HG03066 (cell line): ENCODE measurements at regions not wholly inside any gene's neighbourhood (a gene's known extent, or its start where the extent isn't known, plus 50 kb on each side); places are given as distances from the start of the nearest gene placed in this dataset.
"Not testable (repeated sequence)": the region's sequence is repeated elsewhere in the genome, so short reads cannot be mapped to it uniquely, and the experiment has no call there.

ENCODE experiments used
- ATAC-seq: cut with Tn5 transposase; IDR thresholded peaks from one replicate; pipeline ENCODE4 v1.9.1; 2021; ENCODE audit warnings: low read depth; ENCODE audit not compliant: unreplicated experiment

DNA sequence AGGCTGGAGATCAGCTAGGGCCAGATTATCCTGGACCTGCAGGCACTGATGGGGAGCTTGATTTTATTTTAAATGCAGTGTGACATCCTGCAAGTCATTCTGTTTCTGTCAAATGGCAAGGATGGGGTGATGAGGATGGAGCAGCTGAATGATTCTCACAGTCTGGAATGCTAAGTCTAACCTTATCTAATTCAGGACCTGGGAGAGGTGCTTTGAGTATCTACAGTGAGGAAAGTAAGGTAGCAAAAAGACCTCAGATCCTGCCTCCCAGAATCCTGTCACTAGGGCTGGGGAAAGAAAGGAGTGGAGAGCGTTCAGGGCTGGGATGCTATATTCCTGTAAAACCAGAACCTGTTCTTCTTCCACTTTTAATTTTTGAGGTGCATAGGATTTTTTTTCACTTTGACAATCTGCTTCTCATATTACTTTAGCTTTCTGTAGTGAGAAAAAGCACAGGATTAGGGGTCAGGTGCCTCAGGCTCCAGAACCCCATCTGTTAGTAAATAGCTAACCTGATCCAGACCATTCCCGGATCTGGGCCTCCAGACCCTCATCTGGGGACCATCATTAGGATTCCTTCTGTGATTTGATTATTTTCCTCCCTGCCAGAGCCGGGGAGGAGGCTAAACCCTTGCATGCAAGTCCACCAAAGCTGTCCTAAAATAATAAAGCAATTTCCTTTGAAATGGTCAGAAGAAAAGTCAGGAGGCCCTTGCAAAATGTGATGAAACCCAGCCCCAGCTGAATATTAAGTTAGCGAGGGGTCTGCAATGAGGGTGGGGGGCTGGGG lies 54.7 kb downstream of the ASCL1 start:
- no peak for ATAC-seq

- no peak for ATAC-seq
Observed at GRCh38 chr12:103012884-103013283, 55.4 kb downstream of the ASCL1 start.

- no peak for ATAC-seq
Observed at GRCh38 chr12:103013741-103014300, 56.3 kb downstream of the ASCL1 start.

- ATAC-seq: no peak
Observed at GRCh38 chr12:103016381-103016780, 58.9 kb downstream of the ASCL1 start.

DNA sequence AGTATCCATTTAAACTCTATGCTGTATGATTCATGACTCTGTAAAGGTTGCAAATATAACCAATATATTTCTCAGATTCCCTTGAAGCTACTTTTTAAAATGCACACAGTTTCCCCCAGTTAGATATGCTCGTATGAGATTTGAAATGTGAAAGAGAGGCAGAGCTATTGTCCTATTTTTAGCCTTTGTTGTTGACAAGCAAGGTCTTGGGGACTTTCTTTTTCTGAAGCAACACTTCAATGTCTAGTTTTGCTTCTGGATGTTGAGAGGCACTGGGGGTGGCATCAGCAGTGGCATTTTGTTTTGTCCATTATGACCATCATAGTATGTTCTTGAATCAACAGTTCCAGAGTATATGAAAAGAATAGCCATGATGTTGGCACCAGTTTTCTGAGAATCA lies 63.4 kb downstream of the ASCL1 start:
- ATAC-seq: peak; percentile 73

GRCh38 chr12:103021538-103022218 lies 64.2 kb downstream of the ASCL1 start:
- ATAC-seq: no peak

DNA sequence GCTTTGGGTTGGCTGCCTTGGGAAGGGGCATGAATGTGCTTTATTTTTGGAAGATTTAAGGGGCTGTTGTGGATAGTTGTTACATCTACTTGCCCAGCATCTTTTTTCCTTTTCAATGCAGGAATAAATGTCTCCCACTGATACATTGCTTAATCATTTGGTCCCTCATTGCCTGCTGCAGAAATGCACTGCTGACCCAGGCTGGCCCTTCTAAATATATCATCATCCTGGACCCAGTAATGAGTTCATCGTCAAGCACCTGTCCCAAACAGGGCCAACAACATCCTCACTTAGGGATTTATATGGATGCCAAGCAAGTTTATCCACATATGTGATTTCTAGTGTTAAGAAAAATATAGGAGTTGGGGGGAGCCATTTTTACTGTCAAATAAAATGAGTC lies 67.2 kb downstream of the ASCL1 start:
- ATAC-seq: no peak

GRCh38 chr12:103026643-103027042 lies 69.2 kb downstream of the ASCL1 start:
- ATAC-seq: not testable (repeated sequence)

- no peak for ATAC-seq
Observed at GRCh38 chr12:103028881-103029639, 71.6 kb downstream of the ASCL1 start.

DNA sequence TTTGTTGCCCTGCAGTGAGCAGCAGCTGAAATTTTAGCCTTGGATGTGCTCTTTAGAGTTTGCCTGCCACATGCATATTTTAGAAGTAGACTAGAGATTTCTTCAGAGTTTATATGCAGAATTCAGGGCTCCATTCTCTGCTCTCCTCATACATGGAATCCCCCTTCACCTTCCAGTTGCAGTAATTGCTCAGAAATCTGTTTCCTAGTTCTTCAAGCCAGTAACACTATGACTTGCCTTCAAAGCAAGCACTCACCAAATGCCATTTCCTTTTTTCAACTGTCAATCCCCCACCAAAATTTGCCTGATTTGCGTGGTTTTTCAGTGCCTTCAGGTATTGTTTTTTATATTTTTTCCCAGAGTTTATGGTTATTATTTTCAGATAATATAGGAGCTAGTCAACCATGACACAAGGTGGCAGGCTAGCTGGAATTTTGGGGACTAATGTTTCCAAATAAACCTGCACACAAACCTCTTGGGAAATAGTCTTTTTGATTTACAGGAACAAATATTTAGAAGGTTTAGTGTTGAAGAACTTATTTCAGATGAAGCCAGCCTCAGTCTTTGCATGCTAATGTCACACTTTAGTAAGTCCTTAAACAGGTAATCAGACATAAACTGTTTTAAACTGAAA lies 79.2 kb downstream of the ASCL1 start:
- no peak for ATAC-seq

DNA sequence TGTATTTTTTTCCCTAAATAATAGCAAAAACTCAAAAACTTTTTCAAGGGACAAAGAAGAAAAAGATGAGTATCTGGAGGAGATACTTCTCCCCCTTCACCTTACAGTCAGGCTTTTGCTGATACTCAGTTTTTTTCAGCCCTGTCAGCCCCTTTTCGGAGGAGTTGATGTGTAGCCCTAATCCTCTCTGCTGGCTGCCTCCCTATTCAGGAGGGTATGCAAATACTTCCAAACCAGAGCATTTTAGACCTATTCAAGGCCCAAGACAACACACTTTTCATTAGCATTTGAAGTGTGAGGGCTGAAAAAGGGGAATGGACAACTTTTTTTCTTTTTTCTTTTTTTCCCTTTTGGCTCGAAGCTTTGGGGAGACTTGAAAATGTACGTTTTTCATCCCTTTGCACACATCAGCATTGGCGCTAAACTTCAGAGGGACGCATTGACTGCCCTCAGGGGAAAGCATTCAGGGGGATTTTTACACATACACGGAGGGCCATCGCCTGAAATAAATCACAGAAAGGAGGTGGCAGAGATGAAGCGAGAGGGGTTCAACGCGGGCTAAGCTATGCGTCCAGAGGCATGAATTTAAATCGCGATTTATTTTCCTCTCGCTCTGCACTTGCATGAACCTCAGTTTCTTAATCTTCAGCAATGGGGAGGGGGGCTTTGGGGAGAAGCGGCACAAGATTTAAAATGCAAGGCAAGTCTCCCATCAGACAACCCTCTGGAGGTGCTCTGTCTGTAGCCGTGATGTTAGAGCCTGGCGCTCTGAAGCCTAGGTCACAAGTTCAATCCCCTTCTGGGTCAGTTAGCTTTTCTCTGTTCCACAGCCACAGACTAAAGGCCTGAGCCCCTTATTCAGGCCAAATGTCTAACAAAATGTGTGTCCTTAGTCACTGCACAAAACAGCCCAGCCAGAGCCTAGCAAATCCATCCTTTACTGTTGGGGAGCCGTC lies 86.3 kb downstream of the ASCL1 start:
- ATAC-seq: no peak

DNA sequence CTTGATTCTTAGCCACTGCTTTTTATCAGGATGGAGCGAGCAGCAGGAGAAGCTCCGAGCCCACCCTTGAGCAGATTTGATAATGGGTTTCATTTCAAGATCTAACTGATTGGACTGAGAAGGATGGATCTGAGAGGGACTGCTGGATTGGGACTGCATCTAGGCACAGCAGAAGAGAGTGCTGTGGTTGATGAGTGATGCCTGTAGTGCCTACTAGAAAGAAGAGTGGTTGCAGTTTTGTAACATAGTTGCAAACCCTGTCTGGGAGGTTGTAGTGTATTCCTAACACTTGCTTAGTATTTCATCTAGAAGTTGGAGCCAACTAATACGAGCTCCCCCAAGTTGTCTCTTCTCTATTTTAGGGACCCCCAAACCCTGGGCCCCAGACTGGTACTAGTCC lies 88.7 kb downstream of the ASCL1 start:
- ATAC-seq: no peak

DNA sequence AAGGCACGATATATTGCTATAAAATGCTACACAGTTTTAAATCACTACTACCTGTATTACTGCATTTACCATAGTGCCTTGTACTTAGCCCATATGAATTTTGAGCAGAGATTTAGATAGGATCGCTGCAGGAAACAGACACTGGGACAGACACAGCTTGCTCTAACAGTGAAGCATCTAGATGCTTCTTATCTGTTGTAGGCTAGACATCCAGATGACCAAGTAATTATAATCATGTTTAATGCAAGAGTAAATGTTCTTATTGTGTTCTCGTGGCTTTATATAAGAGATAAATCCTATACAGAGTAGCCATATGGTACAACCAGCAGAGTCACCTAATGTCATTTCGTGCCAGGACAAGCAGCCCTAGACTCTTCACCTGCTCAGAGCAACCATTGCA lies 92.8 kb downstream of the ASCL1 start:
- ATAC-seq: no peak

- ATAC-seq: no peak
Observed at GRCh38 chr12:103053089-103053488, 95.6 kb downstream of the ASCL1 start.

DNA sequence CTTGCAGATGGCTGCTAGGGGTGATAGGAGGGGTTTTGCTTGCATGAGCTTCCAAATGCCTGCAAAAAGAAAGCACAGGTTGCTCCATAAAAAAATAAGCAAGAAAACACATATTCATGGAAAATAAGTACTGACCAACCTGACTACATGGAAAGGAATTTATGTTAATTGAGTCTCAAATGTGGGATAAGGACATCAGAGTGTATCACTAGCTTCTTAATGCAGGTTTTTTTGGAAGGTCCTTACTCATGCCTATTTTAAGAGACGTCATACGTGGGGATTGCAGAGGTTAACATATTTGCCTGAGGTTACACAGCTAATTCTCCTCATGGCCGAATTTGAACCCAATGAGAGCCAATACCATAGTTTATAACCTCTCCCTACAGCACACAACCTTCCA lies 116.2 kb downstream of the ASCL1 start:
- no peak for ATAC-seq

DNA sequence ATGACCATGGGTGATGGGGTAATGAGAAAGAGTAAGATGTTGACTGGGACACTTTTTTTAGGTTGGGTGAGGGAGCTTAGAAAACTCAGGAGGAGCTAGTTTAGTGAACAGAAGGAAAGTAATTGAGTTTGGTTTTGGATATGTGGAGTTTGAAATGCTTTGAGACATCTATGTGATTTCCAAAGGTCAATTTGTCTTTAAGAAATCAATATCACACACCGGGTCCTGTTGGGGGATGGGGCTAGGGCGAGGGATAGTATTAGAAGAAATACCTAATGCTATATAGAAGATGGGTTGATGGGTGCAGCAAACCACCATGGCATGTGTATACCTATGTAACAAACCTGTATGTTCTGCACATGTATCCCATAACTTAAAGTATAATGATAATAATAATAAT lies 118.4 kb downstream of the ASCL1 start:
- ATAC-seq: no peak

GRCh38 chr12:103077108-103077773 lies 119.8 kb downstream of the ASCL1 start:
- no peak for ATAC-seq

DNA sequence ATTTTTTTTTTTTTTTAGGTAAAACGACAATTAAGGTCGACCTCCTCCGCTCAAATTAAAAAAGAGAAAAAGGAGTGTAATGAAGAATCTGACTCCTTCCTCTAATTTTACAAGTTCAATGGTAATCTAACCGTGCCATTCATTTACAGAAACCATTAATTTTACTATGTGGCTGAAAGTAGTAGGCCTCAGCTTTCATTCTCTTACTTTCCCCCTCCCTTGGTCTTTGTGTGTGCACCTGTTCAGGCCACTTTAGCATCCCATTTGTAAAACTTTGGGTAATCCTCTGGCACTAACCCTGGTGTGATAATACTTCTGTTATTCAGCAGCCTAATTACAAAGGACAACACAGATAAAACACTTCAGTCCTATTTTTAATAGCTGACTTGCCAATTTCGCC lies 128.1 kb downstream of the ASCL1 start:
- no peak for ATAC-seq

GRCh38 chr12:103086471-103086870 lies 129.0 kb downstream of the ASCL1 start:
- ATAC-seq: no peak
